Epithelial cell of proximal tubule (primary cell): ENCODE measurements at regions not wholly inside any gene's neighbourhood (a gene's known extent, or its start where the extent isn't known, plus 50 kb on each side); places are given as distances from the start of the nearest gene placed in this dataset.

Experiments used
- DNase-seq: peaks from one replicate; pipeline ENCODE4 v3.0.0-alpha.2; 2011; ENCODE audit warnings: low read depth
- H3K4me3 ChIP-seq: 2 replicates; pipeline ENCODE4 v1.5.1; 2011; ENCODE audit warnings: low read depth, mild to moderate bottlenecking, low read length
- TF ChIP-seq, protein P1 (sequence below): conservative IDR thresholded peaks from 2 replicates; pipeline ENCODE4 v1.5.1; 2012; ENCODE audit warnings: low read depth, mild to moderate bottlenecking, low read length

DNA sequence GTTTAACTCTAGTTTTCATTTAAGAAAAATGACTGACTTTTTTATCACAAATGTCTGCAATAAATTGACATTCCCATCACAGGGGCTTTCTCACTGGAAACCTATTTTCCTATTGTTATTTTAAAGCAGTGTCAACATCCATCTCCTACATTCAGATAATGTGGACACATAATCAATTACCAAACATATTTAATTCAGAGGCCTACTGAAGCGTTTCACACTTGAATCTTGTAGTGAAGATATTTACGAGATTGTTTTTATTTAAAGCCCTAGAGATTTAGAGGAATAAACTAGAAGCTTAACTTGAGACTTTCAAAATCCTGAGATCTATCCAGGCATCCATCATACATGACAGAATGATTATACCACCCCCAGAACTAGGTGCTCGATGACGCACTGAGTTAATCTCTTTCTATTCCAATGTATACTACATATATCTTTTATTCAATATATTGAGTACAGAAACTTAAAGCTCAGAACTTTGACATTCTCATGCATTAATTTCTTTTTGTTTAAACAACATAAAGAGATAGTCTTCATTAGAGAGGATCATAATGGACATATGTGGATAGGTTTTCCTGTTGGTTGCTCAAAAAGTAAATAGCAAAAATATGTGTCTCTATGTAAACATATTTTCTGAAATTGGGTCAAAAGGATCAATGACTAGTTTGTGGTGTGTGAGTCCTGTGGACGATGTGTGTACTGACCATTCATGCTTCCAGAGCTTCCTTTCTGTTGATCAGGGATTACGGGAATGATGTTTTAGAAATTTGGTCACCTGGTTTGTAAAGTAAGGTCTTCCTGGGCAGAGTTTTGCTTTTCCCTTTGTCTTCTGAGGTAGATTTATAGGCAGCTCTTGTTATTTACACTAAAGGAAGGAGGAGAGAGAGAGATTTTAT is 171.5 kb upstream of the HMCN1 start:
- H3K4me3 ChIP-seq, result no peak overlapping the region
- no peak for DNase-seq
- TF ChIP-seq, protein P1, sequence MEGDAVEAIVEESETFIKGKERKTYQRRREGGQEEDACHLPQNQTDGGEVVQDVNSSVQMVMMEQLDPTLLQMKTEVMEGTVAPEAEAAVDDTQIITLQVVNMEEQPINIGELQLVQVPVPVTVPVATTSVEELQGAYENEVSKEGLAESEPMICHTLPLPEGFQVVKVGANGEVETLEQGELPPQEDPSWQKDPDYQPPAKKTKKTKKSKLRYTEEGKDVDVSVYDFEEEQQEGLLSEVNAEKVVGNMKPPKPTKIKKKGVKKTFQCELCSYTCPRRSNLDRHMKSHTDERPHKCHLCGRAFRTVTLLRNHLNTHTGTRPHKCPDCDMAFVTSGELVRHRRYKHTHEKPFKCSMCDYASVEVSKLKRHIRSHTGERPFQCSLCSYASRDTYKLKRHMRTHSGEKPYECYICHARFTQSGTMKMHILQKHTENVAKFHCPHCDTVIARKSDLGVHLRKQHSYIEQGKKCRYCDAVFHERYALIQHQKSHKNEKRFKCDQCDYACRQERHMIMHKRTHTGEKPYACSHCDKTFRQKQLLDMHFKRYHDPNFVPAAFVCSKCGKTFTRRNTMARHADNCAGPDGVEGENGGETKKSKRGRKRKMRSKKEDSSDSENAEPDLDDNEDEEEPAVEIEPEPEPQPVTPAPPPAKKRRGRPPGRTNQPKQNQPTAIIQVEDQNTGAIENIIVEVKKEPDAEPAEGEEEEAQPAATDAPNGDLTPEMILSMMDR, result no peak

DNA sequence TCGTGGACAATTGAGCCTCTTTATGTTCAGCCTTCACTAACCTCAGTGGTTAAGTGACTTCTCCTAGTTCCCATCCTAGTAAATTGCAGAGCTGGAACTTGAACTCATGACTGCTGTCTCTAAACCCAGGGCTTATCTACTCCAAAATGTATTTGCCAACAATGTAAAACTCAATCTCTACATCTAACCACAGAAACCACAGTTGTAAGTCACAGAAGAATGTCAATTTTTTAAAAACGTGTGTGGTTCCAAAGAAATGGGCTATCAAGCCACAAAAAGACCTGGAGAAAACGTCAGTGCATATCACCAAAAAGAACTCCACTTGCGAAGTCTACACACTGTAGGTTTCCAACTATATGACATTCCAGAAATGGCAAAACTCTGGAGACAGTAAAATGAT is 172.6 kb upstream of the HMCN1 start:
- DNase-seq, result no peak
- H3K4me3 ChIP-seq, result no peak overlapping the region
- TF ChIP-seq, protein P1, result no peak

DNA sequence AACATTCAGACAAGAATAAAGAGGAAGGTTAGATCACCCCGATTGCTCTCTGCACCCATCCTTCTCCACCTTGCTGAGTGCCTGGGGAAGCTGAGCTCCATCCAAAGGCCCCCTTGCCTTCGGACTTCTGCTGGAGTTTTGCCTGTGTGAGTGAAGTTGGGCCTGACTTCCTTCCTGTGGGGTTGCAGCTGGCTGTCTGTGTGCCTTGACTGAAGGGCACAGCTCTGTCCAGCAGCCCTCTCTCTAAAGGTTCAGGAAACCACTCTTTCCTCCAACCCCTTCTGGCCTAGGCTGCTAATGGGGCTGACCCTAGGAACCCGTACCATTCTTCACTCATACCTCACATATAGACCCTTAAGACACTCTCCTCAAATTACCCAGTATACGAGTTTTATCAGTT is 173.4 kb upstream of the HMCN1 start:
- DNase-seq, result no peak
- TF ChIP-seq, protein P1, result no peak
- H3K4me3 ChIP-seq, result no peak overlapping the region

DNA sequence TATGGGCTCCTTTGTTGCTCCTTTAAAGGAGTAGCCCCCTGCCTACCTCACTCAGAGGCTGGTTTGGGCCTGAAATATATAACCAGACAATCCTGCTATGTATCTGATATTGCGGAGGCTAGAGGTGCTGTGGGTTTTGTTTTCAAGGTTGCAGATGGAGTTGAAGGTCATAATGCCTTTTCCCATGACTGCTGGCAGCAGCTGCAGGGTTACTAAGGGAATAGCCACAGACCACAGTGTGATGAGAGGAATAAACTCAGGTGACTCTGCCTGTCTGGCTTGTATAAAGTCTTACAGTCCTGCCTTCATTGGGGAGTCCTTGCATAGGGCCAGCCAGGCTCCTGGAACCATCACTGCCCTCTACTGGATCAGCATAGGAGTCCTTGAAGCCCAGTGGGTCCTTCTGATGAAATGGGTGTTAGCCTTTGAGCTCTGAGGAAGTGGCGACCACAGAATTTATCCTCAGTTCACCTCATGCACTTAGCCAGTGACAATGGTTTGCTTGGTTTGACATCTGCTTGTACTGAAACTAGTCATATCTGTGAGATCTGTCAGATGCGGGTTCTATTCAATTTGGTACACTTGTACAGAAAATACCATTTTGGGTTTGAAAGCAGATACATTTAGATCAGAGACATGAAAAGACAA is 174.4 kb upstream of the HMCN1 start:
- no peak overlapping the region for H3K4me3 ChIP-seq
- DNase-seq, result no peak
- TF ChIP-seq, protein P1, result peak; percentile 74

DNA sequence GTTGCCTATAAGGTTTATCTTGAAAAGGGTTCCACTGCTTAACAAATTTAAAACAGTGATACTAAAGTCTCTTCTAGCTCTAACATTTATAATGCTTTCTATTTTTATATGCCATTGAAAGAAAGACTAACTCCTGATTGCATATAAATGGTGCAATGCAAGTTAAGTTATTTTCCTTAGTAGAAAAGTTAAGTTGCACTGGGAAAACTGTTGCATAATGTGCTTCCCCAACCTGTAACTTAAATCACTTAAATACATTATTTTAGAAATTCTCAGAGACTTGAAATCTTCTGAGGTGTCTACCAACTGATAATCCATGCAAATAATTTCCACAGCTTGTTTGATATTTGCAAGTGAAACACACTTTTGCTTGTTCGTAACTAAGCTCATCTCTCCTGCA is 175.0 kb upstream of the HMCN1 start:
- no peak overlapping the region for H3K4me3 ChIP-seq
- TF ChIP-seq, protein P1, result no peak
- DNase-seq, result no peak

DNA sequence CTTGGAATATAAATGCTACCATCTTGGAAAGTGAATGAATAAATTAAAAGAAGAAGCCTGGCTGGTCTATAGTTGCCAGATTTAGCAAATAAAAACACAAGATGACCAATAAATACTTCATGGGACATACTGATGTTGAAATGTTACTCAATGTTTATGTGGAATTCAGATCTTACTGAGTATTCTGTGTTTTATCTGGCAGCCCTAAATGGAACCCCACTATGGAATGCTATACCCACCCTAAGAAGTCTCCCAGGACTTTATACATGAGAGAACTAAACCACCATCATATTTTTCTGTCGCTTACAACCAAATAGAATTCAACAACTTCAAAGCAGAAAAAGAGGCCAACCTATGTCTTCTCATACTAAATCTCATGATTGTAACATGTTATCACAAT is 177.6 kb upstream of the HMCN1 start:
- no peak for DNase-seq
- H3K4me3 ChIP-seq, result no peak overlapping the region
- TF ChIP-seq, protein P1, result no peak

DNA sequence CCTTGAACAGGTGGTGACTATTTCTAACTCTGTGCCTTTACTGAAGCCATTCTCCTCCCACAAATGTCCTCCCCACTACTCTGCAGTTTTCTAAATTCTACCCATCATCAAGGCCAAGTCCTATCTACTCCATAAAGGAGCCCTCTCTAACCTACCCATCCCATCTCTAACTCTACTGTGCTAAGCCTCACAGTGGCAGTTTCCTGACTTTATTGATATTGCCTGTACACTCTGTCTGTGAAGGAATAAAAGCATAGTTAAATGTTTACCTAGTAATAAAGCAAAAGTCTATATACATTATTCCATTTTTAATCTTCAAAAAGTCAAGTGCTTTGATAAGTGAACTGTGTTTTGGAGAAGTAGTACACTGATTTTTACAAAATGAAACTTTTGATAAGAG is 178.4 kb upstream of the HMCN1 start:
- TF ChIP-seq, protein P1, result no peak
- no peak overlapping the region for H3K4me3 ChIP-seq

More for the DNA sequence above, 178.4 kb upstream of the HMCN1 start:
- DNase-seq, result no peak
